SK-N-SH treated with all-trans-retinoic acid at 6 μM for 48 hours (cell line): ENCODE measurements at regions not wholly inside any gene's neighbourhood (a gene's known extent, or its start where the extent isn't known, plus 50 kb on each side); places are given as distances from the start of the nearest gene placed in this dataset.

Source experiments
- ATAC-seq: fragments of 200-7000 bp; cut with Tn5 transposase; 3 replicates; pipeline ENCODE4 v1.9.1; 2020; ENCODE audit warnings: mild to moderate bottlenecking, moderate library complexity
- ARNTL ChIP-seq: fragments of 450-650 bp; formaldehyde crosslinking; IDR thresholded peaks from 2 replicates; pipeline ENCODE4 v1.5.0; 2020; ENCODE audit warnings: low read depth, mild to moderate bottlenecking, moderate library complexity, borderline replicate concordance
- BACH2 ChIP-seq: fragments of 250-450 bp; sonication (Bioruptor Pico); IDR thresholded peaks from 2 replicates; pipeline ENCODE4 v1.9.0; 2021; ENCODE audit warnings: mild to moderate bottlenecking, borderline replicate concordance
- CREB5 ChIP-seq: fragments of 250-450 bp; sonication (Bioruptor Pico); IDR thresholded peaks from 2 replicates; pipeline ENCODE4 v1.5.1; 2020; ENCODE audit warnings: low read depth, mild to moderate bottlenecking, moderate library complexity
- CSRNP3 ChIP-seq: fragments of 250-450 bp; sonication (Bioruptor Pico); IDR thresholded peaks from 2 replicates; pipeline ENCODE4 v1.5.1; 2021; ENCODE audit warnings: mild to moderate bottlenecking, moderate library complexity
- ESRRG ChIP-seq: fragments of 250-450 bp; sonication (Bioruptor Pico); IDR thresholded peaks from 2 replicates; pipeline ENCODE4 v1.6.1; 2021; ENCODE audit warnings: mild to moderate bottlenecking
- GLIS3 ChIP-seq: fragments of 250-450 bp; sonication (Bioruptor Pico); IDR thresholded peaks from 2 replicates; pipeline ENCODE4 v1.5.0; 2020; ENCODE audit warnings: mild to moderate bottlenecking, moderate library complexity
- ISL1 ChIP-seq: fragments of 250-450 bp; sonication (Bioruptor Pico); IDR thresholded peaks from 2 replicates; pipeline ENCODE4 v2.1.2; 2022; ENCODE audit warnings: mild to moderate bottlenecking, moderate library complexity
- OSR1 ChIP-seq: fragments of 250-450 bp; sonication (Bioruptor Pico); IDR thresholded peaks from 2 replicates; pipeline ENCODE4 v1.8.0; 2022; ENCODE audit warnings: moderate library complexity, mild to moderate bottlenecking, inconsistent platforms
- POU6F1 ChIP-seq: fragments of 250-450 bp; sonication (Bioruptor Pico); IDR thresholded peaks from 2 replicates; pipeline ENCODE4 v1.8.0; 2021; ENCODE audit warnings: low read depth, mild to moderate bottlenecking, moderate library complexity, borderline replicate concordance
- PPARA ChIP-seq: fragments of 250-450 bp; sonication (Bioruptor Pico); IDR thresholded peaks from 2 replicates; pipeline ENCODE4 v1.5.0; 2020; ENCODE audit warnings: mild to moderate bottlenecking, borderline replicate concordance
- RARB ChIP-seq: fragments of 250-450 bp; sonication (Bioruptor Pico); IDR thresholded peaks from 2 replicates; pipeline ENCODE4 v1.8.0; 2021; ENCODE audit warnings: mild to moderate bottlenecking, moderate library complexity
- SNAI2 ChIP-seq: fragments of 250-450 bp; sonication (Bioruptor Pico); IDR thresholded peaks from 2 replicates; pipeline ENCODE4 v1.5.0; 2020; ENCODE audit warnings: mild to moderate bottlenecking, moderate library complexity
- TCF4 ChIP-seq: fragments of 250-450 bp; sonication (Bioruptor Pico); IDR thresholded peaks from 2 replicates; pipeline ENCODE4 v1.8.0; 2021; ENCODE audit warnings: mild to moderate bottlenecking, moderate library complexity, borderline replicate concordance
- TOX ChIP-seq: fragments of 250-450 bp; sonication (Bioruptor Pico); IDR thresholded peaks from 2 replicates; pipeline ENCODE4 v1.8.0; 2021; ENCODE audit warnings: mild to moderate bottlenecking, moderate library complexity, borderline replicate concordance
- ZC3H10 ChIP-seq: fragments of 250-450 bp; sonication (Bioruptor Pico); IDR thresholded peaks from 2 replicates; pipeline ENCODE4 v1.5.1; 2021; ENCODE audit warnings: mild to moderate bottlenecking, moderate library complexity
- ZFP3 ChIP-seq: fragments of 250-450 bp; sonication (Bioruptor Pico); IDR thresholded peaks from 2 replicates; pipeline ENCODE4 v1.5.0; 2020; ENCODE audit warnings: mild to moderate bottlenecking, moderate library complexity
- ZFP30 ChIP-seq: fragments of 450-650 bp; formaldehyde crosslinking; IDR thresholded peaks from 2 replicates; pipeline ENCODE4 v1.5.0; 2022; ENCODE audit warnings: mild to moderate bottlenecking, moderate library complexity
- ZNF565 ChIP-seq: fragments of 450-650 bp; formaldehyde crosslinking; conservative IDR thresholded peaks from 2 replicates; pipeline ENCODE4 v1.5.0; 2020; ENCODE audit warnings: low read depth, mild to moderate bottlenecking, moderate library complexity
- ZNF70 ChIP-seq: fragments of 450-650 bp; formaldehyde crosslinking; IDR thresholded peaks from 2 replicates; pipeline ENCODE4 v1.5.0; 2020; ENCODE audit warnings: mild to moderate bottlenecking, moderate library complexity
- ZNF8 ChIP-seq: fragments of 450-650 bp; formaldehyde crosslinking; IDR thresholded peaks from 2 replicates; pipeline ENCODE4 v1.5.0; 2020; ENCODE audit warnings: mild to moderate bottlenecking, moderate library complexity

- TF ChIP-seq POU6F1 (CRISPR knock-in tag) = no peak
- no peak for TF ChIP-seq TOX
- TF ChIP-seq ZFP3 = no peak
- no peak for TF ChIP-seq PPARA
Observed at GRCh38 chr13:36513266-36513665, 81.0 kb downstream of the CCNA1 start (continued).

GRCh38 chr13:36515466-36515865 is 83.2 kb downstream of the CCNA1 start:
- ATAC-seq = no peak
- TF ChIP-seq ISL1 (CRISPR knock-in tag) (no peak), POU6F1 (CRISPR knock-in tag) (no peak), ZC3H10 (CRISPR knock-in tag) (no peak), BACH2 (no peak), PPARA (no peak)
- TF ChIP-seq, all 23 proteins: peak for 0

GRCh38 chr13:36516225-36516624 is 83.9 kb downstream of the CCNA1 start:
- TF ChIP-seq ISL1 (CRISPR knock-in tag) = no peak
- no peak for TF ChIP-seq BACH2
- no peak for TF ChIP-seq RARB (CRISPR knock-in tag)
- no peak for TF ChIP-seq ESRRG (CRISPR knock-in tag)
- TF ChIP-seq SNAI2 (CRISPR knock-in tag) = no peak
- TF ChIP-seq ZC3H10 (CRISPR knock-in tag) = no peak
- TF ChIP-seq CSRNP3 = no peak
- no peak for TF ChIP-seq PPARA
- ATAC-seq = no peak

- TF ChIP-seq ZNF70 (no peak), ZFP3 (no peak), ZFP30 (CRISPR knock-in tag) (no peak), OSR1 (CRISPR knock-in tag) (no peak), ZNF8 (CRISPR knock-in tag) (no peak), POU6F1 (CRISPR knock-in tag) (no peak), ESRRG (CRISPR knock-in tag) (no peak), ZNF565 (no peak), TCF4 (CRISPR knock-in tag) (no peak), BACH2 (no peak), RARB (CRISPR knock-in tag) (no peak), CREB5 (CRISPR knock-in tag) (no peak), PPARA (no peak), ISL1 (CRISPR knock-in tag) (no peak), SNAI2 (CRISPR knock-in tag) (no peak), GLIS3 (CRISPR knock-in tag) (no peak), TOX (no peak), ARNTL (no peak), CSRNP3 (no peak)
- ATAC-seq = no peak
Observed at GRCh38 chr13:36518707-36519106, 86.4 kb downstream of the CCNA1 start.
